Psoas muscle (tissue), 7 donors: ENCODE measurements at regions not wholly inside any gene's neighbourhood (a gene's known extent, or its start where the extent isn't known, plus 50 kb on each side); places are given as distances from the start of the nearest gene placed in this dataset.

Experiments used
- ATAC-seq, 4 donors: fragments of 200-7000 bp; cut with Tn5 transposase; one replicate each; pipeline ENCODE4 v1.9.1; 2020; ENCODE audit warnings: moderate library complexity in 3 of 4, mild to moderate bottlenecking in 2 of 4
- DNase-seq, 2 donors: peaks; one replicate each; pipeline ENCODE4 v3.0.0-alpha.2; 2020
- H3K27ac ChIP-seq: fragments of 200-600 bp; one replicate; pipeline ENCODE4 v1.8.0; 2022
- H3K27me3 ChIP-seq, 3 donors: fragments of 200-600 bp in 1 of 3; one replicate each; pipeline versions ENCODE4 v1.6.1 to v1.8.0; 2013 to 2022; ENCODE audit warnings: low read length in 2 of 3, mild to moderate bottlenecking in 2 of 3, moderate library complexity in 1 of 3; ENCODE audit not compliant: insufficient read depth in 3 of 3
- H3K36me3 ChIP-seq, 2 donors: fragments of 200-600 bp in 1 of 2; one replicate each; pipeline versions ENCODE4 v1.6.1 to v1.8.0; 2013 to 2022; ENCODE audit warnings: low read depth in 1 of 2, mild to moderate bottlenecking in 1 of 2, moderate library complexity in 1 of 2; ENCODE audit not compliant: insufficient read depth in 1 of 2
- H3K4me1 ChIP-seq: fragments of 200-600 bp; one replicate; pipeline ENCODE4 v1.8.0; 2022
- H3K4me3 ChIP-seq: fragments of 200-600 bp; one replicate; pipeline ENCODE4 v1.8.0; 2022; ENCODE audit warnings: mild to moderate bottlenecking
- H3K9me3 ChIP-seq: fragments of 200-600 bp; one replicate; pipeline ENCODE4 v1.8.0; 2022
- CTCF ChIP-seq: fragments of 200-600 bp; IDR thresholded peaks from one replicate; pipeline ENCODE4 v1.8.0; 2022; ENCODE audit warnings: antibody characterized with exemption
- whole genome bisulfite sequencing, 3 donors: extraction: QIAGEN DNeasy Blood & Tissue Kit; methylation state at CpG; one replicate each; pipeline versions ENCODE4 v1.1.6 to v1.1.7; 2013; 5-methylcytosine and 5-hydroxymethylcytosine counted together
- intact Hi-C, 2 donors: fragments of 100-400 bp; cut with DNase I; formaldehyde crosslinking; loops; one replicate each; pipeline versions ENCODE4 v1.11.0 to v1.14.2; 2022
- donor health status: healthy with polysubstance abuse.
- donor health status: DM: no; HTN: no; CAD: no; lungs with moderate emphysema.
- donor health status: Bipolar disorder and iron deficiency.
- donor health status: healthy.
- donor health status: DM: yes; HTN: yes; CAD: no.
- donor health status: DM: no; HTN: no; CAD: no.
- donor health status: DM: yes; HTN: yes; CAD: no.

- no peak for TF ChIP-seq CTCF
- Histone ChIP-seq H3K4me1 (no peaks in the 10 kb centered on the region), H3K27me3 (peaks cover 0 to 21% (median 0%) of the 10 kb centered on the region in 3 donors), H3K36me3 (no peaks in the 10 kb centered on the region), H3K9me3 (no peaks in the 10 kb centered on the region), H3K4me3 (no peak overlapping the region), H3K27ac (no peak overlapping the region)
- intact Hi-C loops: no loop called here
- no peak for ATAC-seq
- WGBS, 3 donors: 86 to 91% (median 87%) methylated on average over 3 of the region's 3 CpGs
- DNase-seq: no peak
Observed at GRCh38 chr20:57095426-57095825, 171.0 kb downstream of the BMP7 start.

- no peak for TF ChIP-seq CTCF
- no peak for DNase-seq
- H3K4me3 ChIP-seq: no peak overlapping the region
- no peak for ATAC-seq
- no peaks in the 10 kb centered on the region for H3K9me3 ChIP-seq
- H3K4me1 ChIP-seq: no peaks in the 10 kb centered on the region
- WGBS, 3 donors: 53 to 63% (median 56%) methylated on average over 9 of the region's 9 CpGs
- intact Hi-C loops: no loop called here
- H3K36me3 ChIP-seq: no peaks in the 10 kb centered on the region
- peaks cover 0 to 21% (median 0%) of the 10 kb centered on the region in 3 donors for H3K27me3 ChIP-seq
- H3K27ac ChIP-seq: no peak overlapping the region
Observed at GRCh38 chr20:57097245-57097915, 169.1 kb downstream of the BMP7 start.

GRCh38 chr20:57102160-57102559 is 164.3 kb downstream of the BMP7 start:
- ATAC-seq (no peak), DNase-seq (no peak)
- H3K4me1 ChIP-seq: no peaks in the 10 kb centered on the region
- TF ChIP-seq CTCF: no peak
- H3K4me3 ChIP-seq: no peak overlapping the region
- no peaks in the 10 kb centered on the region for H3K36me3 ChIP-seq
- H3K9me3 ChIP-seq: no peaks in the 10 kb centered on the region
- no peak overlapping the region for H3K27ac ChIP-seq
- peaks cover 0 to 18% (median 0%) of the 10 kb centered on the region in 3 donors for H3K27me3 ChIP-seq
- intact Hi-C loops: no loop called here
- WGBS, 3 donors: 90 to 96% (median 95%) methylated on average over 9 of the region's 9 CpGs

- 87 to 90% (median 89%) methylated on average over 10 of the region's 10 CpGs for WGBS, 3 donors
- peaks cover 0 to 14% (median 0%) of the 10 kb centered on the region in 3 donors for H3K27me3 ChIP-seq
- H3K36me3 ChIP-seq: no peaks in the 10 kb centered on the region
- DNase-seq: no peak
- no peak for TF ChIP-seq CTCF
- H3K27ac ChIP-seq: no peak overlapping the region
- intact Hi-C loops: no loop called here
- ATAC-seq: no peak
- no peak overlapping the region for H3K4me3 ChIP-seq
- no peaks in the 10 kb centered on the region for H3K4me1 ChIP-seq
- H3K9me3 ChIP-seq: no peaks in the 10 kb centered on the region
Observed at GRCh38 chr20:57102566-57102965, 163.9 kb downstream of the BMP7 start.
